ENCODE measurements at regions not wholly inside any gene's neighbourhood (a gene's known extent, or its start where the extent isn't known, plus 50 kb on each side); places are given as distances from the start of the nearest gene placed in this dataset.
"Not testable (repeated sequence)": the region's sequence is repeated elsewhere in the genome, so short reads cannot be mapped to it uniquely, and the experiment has no call there.

DNA sequence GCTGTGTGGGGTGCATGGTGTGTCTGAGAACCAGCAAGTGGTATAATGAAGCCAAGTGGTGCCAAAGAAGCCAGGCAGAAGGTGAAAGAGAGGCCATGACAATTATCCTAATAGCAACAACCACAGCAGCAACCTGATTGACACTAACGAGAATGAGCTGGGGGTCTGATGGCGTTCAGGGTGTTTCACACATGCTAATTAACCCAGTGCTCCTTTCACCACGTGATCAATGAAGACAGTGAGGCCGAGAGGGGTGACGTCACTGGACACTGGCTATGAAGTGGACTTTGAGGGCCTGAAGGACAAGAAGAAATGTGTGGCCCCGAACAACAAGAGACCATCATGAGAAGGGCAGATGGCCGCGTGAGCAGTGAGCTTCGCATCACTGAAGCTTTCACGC, 364.4 kb upstream of the ID2 start:
- DNase-seq (ENCODE audit: low read depth in 4 of 4, low spot score in 3 of 4) = no peak

DNA sequence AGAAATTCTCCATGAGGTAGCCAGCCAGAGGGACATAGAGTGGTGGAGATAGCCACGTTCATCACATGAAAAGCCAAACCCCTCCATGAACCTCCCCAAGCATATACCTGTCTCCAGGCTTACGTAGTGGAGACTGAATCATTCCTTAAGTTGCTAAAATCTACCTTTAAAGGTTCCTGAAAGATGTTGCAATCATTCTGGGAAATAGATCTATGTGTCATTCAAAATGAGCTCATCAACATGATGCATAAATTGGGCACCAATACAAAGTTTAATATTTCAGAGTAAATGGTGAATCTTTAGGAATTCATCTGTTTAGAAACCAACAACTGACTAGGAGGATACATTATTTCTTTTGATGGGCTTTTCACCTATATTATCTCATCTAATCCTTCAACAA, 362.6 kb upstream of the ID2 start:
- DNase-seq (ENCODE audit: low read depth in 4 of 4, low spot score in 3 of 4) = no peak

DNA sequence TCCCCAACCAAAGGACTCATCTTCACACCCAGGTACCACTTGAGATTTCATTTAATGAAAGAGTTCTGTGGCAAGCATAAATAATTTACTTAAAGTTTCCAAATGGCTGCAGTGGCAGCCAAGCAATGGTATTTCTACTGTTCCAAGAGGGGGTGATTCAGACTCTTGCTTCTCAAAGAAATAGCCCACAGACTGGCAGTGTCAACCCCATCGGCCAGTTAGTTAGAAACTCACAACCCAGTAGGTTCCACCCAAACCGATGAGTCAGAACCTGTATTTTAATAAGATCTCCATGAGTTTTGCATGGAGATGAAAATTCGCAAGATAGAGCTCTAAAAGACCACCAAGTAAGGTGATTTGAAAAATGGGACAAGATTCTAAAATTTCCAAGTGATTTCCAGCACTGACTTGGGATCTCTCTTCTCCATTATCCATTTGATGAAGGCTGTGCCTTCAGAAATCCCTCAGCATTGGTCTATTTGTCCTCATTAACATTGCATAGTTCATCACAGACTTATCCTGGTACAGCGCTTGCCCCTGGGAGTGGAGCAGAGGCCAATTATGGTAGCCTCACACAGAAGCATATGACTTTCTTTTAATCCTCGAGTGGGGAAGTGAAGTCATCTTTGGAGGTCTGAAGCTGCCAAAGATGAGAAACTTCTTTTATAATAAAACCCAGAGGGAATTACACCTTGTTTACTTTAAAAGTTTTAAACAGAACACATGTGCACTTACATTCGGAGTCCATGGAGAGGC, 361.4 kb upstream of the ID2 start:
- no peak for DNase-seq (ENCODE audit: low read depth in 4 of 4, low spot score in 3 of 4)

DNA sequence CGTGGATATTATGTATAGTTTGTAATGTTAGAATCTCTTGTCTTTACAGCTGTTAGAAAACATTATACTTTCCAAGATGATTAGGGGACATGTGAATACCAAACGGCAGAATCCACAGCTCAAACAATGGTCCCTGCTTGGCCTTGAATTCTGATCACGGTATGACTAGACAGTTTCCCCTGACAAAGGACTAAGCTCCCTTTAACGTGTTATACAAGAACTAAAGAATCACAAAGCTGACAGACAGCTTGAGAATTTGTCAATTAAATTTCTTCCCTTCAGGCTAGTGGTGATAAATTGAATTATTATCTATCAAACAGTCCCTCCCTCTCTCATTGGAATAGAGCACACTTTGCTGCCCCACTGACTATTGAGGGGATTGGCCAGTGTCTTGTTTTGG, 359.2 kb upstream of the ID2 start:
- DNase-seq (ENCODE audit: low read depth in 4 of 4, low spot score in 3 of 4) = no peak

DNA sequence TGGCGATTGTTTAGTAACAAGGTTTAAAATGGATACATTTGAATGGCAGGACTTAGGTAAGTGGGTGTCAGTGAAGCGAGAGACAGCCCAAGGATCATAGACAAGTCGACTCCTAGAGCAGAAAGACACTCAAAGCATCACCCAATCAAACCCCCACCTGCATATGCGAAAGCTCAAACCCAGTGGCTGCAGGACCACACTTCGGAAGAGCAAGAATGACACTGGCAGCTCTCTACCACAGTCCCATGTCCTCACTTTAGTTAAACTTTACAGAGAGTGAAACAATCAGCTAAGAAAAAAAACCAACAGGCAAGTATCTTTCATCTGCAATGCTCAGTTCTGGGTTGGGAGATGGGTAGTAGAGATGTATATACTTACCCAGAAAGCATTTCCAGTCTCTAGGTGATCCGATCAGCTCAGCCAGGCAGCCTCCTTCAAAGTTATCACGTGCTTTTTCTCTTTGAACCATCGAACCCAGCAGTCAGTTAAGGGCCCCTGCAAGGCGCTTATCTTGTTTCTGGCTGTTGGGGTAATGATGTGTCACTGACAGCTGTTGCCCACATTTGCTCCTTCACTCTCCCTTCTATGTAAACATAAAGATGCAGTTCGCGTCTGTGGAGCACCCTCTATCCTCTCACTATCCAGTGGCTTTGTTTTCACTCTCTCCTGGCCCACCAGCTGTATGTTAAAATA, 357.5 kb upstream of the ID2 start:
- no peak for DNase-seq (ENCODE audit: low read depth in 4 of 4, low spot score in 3 of 4)

DNA sequence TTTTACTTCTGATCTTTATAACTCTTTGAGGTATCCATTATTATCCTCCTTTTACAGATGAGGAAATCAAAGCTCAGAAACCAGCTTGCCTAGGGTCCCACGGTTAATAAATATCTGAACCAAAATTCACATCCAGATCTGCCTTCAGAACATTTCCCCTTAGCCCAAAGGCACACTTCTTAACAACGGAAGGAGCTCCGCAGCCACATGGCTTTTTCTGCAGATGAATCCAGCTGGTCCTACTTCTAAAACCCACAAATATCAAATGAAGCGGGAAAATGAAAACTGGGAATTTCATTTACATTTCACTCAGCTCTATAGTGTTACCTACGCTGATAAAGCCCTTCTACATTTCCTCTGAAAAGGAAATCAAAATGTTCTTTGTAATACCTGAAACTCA, 357.0 kb upstream of the ID2 start:
- DNase-seq (ENCODE audit: low read depth in 4 of 4, low spot score in 3 of 4) = no peak

DNA sequence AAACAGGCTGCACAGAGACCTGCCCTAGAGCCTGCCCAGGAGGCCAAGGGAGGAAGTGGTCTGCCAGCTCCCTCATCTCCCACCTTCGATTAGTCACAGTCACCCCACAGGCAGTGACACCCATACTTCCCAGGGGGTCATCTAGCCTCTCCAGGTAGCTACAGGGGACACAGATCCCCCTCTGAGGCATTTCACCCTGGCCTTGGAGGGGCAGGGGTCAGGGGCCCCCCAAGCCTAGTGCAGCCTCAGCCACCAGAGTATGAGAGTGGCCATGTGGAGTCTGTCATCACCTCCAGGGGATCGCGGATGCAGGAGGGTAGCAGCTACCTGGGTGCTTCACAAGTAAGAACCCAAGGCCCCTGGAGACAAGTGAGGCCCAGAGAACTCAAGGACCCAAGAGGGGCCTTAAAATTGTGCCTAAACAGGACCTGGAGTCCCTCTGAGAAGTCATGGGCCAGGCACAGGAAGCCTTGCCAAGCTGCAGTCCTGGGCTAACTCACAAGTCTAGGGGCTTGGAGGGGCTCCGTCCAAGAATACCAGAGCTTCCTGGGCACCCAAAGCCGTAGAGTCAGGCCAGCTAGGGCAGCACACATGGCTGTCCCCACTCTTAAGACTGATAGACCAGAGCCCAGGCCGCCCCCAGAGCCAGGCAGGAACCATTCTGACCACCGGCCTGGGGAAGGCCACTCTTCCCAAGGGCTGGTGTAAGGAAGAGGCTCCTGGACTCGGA, 354.3 kb upstream of the ID2 start:
- DNase-seq (ENCODE audit: low read depth in 4 of 4, low spot score in 3 of 4) = no peak

DNA sequence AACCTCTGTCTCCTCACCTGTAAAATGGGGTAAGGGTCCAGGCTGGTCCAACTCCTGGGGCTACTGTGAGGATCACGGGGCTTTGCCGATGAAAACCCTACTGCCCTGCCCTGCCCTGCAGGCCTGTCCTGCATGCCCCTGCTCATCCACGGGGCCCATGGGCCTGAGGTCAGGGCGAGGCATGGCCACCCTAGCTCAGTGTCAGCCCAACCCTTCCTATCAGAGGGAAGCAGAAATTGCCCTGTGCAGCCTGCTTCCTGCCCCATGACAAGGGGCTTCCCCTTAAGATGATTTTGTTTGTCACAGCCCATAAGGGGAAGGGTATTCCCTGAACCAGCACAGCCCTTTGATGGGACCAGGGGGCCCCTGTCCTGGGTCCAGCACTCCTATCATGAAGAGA, 353.6 kb upstream of the ID2 start:
- no peak for DNase-seq (ENCODE audit: low read depth in 4 of 4, low spot score in 3 of 4)

DNA sequence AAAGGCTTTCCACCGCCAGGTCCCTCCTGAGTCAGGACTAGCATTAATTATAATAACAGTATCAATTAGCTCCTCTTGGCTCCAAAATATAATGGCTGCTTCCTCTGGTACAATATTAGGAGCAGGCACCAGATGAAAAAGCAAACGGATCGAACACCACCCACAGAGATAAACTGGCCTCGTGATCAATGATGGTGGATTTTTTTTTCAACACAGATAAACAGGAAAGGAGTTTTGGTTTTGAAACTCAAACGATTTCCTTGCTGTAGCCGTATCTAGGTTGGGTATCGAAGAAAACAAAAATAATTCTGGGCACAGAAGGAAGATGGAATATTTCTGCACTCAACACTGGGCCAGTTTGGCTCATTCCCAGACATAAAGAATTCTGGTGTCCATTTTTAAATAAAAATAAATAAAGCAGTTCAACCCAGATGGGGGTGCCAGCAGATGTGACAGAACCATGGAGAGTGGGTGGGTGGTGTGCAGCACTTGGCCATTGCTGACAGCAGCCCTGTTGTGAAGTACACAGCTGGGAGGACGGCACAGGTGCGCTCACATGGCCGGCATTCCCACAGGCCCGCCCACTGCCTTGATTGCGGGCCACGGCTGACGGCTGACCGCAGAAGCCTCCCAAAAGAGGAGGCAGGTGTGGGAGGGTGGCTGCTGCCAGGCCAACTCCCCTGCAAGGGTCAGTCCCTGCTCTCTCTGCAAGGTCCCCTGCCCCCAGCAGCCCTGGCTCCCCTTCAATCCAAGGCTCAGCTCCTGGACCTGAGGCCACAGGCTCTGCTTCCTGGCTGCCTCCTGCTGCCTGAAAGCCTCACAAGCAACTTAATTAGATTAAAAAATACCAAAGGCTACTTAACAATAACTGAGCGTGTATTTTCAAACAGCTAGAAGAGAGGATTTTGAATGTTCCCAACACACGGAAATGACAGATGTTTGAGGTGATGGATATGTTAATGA, 351.9 kb upstream of the ID2 start:
- no peak for DNase-seq (ENCODE audit: low read depth in 4 of 4, low spot score in 3 of 4)

DNA sequence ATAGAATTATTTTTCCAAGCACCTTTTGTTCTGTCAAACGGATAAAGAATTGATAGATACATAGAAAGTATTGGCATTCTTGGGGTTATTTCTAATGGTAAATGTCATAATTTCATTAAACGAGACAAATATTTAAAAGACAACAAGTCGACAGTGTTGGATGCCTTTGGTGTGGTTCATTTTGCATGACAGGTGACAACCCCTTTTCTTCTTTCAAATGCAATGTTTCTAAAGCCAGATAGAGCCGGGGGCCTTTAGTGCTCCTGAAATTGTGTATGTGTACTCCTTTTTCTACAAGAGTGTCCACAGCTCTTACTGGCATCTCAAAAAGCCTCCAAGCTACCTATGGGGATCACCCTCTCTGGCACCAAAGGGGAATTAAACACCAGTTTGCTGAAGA, 350.8 kb upstream of the ID2 start:
- no peak for DNase-seq (ENCODE audit: low read depth in 4 of 4, low spot score in 3 of 4)

DNA sequence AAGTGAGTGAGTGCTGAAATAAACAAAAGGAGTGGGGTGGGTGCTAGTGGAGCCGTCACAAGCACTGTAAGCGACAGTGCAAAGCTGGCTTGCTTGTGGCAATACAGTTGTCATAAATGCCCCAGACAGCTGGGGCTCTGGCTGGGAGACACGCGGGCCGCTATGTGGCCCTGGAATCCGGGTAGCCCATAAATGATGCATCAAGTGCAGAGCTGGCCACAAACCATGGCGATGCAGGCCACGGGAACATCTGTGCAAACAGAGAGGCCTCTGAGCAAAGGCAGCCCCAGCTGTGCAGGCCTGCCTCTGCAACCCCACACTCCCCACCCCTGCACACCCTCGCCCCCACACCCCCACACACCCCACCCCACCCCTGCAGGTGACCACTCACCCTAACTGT, 349.2 kb upstream of the ID2 start:
- no peak for DNase-seq (ENCODE audit: low read depth in 4 of 4, low spot score in 3 of 4)

DNA sequence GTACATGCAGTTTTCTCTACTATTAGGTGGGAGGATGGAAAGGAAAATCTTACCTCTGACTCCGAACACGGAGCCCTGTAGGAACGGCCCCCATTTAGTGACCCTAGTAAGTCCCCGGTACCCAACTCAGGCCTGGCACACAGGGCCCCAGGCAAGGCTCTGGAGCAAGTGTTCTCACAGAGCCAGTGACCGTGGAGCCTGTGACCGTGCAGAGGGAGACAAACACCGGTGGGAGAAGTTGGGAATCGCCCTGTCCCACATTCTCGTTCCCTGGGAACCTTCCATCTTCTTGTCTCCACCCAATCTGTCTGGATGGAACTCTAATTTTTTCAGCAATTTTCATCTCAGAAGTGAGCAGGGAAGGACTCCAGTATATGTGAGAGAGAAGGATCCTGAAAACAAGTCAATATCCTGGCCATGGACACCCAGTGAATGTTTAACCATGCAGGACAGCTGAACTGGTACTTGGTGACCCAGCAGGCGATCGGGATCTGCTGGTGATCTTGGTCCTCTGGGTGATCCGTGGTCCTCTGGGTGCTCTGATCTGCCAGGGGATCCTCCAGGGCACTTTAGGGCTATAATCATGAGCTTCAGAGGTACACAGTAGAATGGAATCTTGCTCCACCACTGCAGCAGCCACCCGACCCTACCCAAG, 348.6 kb upstream of the ID2 start:
- DNase-seq (ENCODE audit: low read depth in 4 of 4, low spot score in 3 of 4) = no peak

DNA sequence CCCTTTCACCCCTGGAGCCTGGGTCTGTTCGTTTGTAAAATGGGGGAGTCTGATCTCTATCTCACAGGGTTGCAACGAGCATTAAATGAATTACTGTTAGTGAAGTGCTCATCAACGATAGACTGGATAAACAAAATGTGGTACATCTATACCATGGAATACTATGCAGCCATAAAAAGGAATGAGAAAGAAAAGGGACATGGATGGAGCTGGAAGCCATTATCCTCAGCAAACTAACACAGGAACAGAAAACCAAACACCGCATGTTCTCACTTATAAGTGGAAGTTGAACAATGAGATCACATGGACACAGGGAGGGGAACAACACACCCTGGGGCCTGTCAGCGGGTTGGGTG, 348.0 kb upstream of the ID2 start:
- DNase-seq (ENCODE audit: low read depth in 4 of 4, low spot score in 3 of 4) = not testable (repeated sequence)

DNA sequence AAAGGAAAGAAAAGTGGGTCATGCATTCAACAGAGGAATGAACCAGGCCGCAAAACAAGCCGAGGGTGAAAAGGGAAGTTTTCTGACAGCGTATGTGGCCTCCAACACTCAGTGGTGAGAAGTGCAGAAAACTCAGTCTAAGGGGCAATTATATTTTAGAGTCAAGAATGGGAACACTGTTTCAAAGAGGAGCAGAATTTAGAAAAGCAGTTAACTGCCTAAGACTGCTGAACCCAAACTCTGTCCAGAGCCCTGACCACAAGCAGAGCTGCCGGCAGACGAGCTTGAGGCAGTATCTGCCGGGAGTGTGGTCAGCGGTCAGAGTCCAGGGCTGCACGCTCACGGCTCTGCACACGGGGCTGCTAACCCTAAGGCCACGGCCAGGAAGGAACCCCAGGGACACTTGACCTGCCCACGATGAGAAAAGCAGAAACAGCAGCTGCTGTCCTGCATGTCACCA, 347.0 kb upstream of the ID2 start:
- DNase-seq (ENCODE audit: low read depth in 4 of 4, low spot score in 3 of 4) = no peak

DNA sequence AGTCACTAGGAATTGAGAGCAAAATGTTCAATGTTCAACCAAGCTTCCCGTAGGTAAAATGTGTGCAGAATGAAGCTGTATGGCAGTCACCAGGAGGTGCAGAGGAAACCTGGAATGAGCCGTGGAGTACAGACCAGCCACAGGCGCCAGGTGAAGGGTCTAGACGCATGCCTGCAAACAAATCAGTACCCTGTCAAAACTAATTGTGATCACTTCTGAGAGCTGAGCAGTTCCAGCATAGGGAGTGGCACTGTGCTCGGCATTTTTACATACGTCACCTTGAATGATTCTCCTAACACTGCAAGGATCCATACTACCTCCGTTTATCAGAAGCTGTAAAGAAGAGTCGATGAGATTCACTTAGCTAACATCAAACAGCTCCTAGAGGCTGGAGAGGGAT, 346.1 kb upstream of the ID2 start:
- no peak for DNase-seq (ENCODE audit: low read depth in 4 of 4, low spot score in 3 of 4)

DNA sequence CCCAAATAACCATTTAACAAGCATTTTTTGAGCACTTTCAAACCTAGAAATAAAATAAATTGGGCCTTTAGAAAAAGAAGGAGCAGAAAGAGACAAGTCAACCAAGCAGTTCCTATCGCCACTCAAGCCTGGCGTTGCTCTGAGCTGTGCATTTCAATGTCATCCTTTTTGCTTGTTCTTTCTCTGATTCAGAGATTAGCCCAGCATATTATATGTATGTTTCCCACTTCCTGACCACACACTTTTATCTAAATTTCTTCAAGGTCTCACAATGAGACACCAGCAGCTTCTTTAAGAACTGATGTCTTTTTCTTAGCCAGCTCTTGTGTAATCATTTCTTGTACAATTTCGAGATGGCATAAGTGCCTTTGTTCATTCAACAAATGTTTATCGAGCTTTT, 344.5 kb upstream of the ID2 start:
- DNase-seq (ENCODE audit: low read depth in 4 of 4, low spot score in 3 of 4) = no peak

DNA sequence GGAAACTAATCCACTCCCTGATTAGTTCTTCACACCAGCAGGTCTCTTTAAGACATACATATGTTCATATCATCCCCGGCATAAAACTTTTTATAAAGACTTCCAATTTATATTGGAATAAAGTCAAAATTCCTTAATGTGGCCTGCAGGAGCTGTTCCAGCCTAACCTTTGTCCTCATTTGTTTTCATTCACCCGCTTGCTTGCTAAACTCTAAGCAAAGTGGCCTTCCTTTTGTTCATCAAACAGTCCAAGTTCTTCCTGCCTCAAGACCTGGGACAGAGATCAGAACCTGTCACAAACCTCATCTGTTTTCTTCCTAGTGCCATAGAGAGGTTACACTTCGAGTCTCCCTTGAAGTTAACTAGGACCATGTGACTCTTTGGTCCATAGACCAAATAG, 339.4 kb upstream of the ID2 start:
- DNase-seq (ENCODE audit: low read depth in 4 of 4, low spot score in 3 of 4) = no peak

DNA sequence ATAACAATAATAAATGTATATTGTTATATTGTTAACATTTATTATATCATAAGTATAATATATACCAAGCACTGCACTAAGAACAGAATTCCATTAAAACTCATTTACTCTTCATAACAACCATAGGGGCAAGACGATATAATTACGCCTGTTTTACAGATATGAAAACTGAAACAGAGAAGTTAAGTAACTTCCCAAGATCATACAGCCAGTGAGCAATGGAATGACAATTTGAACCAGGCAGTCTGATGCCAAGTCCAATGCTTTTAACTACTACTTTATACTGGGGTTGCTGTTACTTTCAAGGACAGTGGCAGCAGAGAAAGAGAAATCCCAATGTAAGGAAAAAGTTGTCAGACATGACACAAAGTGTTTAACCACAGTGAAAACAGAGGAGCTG, 338.8 kb upstream of the ID2 start:
- no peak for DNase-seq (ENCODE audit: low read depth in 4 of 4, low spot score in 3 of 4)

DNA sequence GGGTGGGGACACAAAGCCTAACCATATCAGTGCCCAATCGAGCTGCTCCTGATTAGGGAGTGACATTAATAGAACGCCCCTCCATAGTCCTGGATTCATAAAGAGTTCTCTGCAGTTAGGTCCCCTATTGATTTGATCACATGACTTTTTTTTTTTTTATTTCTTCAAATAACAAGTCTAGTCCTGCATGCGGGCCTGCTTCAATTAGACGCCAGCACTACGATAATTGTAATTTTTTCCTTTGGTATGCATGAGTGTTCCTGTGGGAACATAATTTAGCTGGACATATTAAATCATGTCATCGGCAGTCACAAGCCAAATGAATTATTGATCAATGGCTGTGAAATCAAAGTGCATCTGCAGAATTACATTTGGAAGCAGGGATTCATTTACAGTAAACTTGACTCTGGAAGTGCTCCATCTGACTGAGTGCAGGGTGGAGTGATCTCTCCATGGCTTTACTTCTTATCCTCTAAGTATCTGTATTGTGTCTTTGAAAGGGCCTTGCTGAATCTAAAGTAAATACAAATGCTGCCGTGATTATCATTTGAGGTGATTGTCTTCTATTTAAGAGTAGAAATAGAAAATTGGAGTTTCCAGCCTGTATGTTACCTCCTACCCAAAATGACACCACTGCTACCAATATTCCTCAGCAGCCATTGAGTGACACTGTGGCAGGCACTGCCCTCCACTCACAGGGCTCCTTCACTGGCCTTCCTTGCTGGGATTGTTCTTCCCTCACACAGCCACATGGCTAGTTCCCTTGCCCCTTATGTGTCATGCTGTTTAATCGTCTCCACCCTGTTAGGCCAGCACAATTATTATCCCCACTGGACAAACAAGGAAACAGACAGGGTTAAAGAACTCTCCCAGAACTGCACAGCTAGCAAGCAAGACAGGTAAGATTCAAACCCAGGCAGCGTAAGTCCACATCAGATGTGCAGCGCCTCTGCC, 337.4 kb upstream of the ID2 start:
- no peak for DNase-seq (ENCODE audit: low read depth in 4 of 4, low spot score in 3 of 4)

Measured in right renal pelvis (tissue), 4 donors.